Spinal cord (tissue), 9 donors: ENCODE measurements at regions not wholly inside any gene's neighbourhood (a gene's known extent, or its start where the extent isn't known, plus 50 kb on each side); places are given as distances from the start of the nearest gene placed in this dataset.
A peak's percentile ranks its signal among the peaks of the same experiment; 100 is the strongest.

Experiments
- DNase-seq, 6 donors: peaks; one replicate each; pipeline versions ENCODE4 v3.0.0 to v3.0.0-alpha.2; 2013 to 2015; ENCODE audit warnings: low spot score in 6 of 6, low read depth in 4 of 6
- H3K27ac ChIP-seq: one replicate; pipeline ENCODE4 v1.5.1; 2013; ENCODE audit warnings: low read depth, low read length, control low read depth
- H3K27me3 ChIP-seq: one replicate; pipeline ENCODE4 v1.6.1; 2013; ENCODE audit warnings: low read length; ENCODE audit not compliant: control insufficient read depth, insufficient read depth
- H3K36me3 ChIP-seq: one replicate; pipeline ENCODE4 v1.6.1; 2013; ENCODE audit warnings: low read length; ENCODE audit not compliant: control insufficient read depth, insufficient read depth
- H3K4me1 ChIP-seq: one replicate; pipeline ENCODE4 v1.6.1; 2013; ENCODE audit warnings: low read length; ENCODE audit not compliant: control insufficient read depth, insufficient read depth
- H3K4me3 ChIP-seq: one replicate; pipeline ENCODE4 v1.5.1; 2013; ENCODE audit warnings: low read depth, low read length, control low read depth
- H3K9me3 ChIP-seq: one replicate; pipeline ENCODE4 v1.6.1; 2013; ENCODE audit warnings: low read length; ENCODE audit not compliant: control insufficient read depth, insufficient read depth
- WGBS: methylation state at CpG from one replicate; pipeline ENCODE4 v1.1.5; 2013; ENCODE audit warnings: missing lambda C conversion rate; ENCODE audit not compliant: insufficient coverage; 5-methylcytosine and 5-hydroxymethylcytosine counted together
- donor health status: healthy.

DNA sequence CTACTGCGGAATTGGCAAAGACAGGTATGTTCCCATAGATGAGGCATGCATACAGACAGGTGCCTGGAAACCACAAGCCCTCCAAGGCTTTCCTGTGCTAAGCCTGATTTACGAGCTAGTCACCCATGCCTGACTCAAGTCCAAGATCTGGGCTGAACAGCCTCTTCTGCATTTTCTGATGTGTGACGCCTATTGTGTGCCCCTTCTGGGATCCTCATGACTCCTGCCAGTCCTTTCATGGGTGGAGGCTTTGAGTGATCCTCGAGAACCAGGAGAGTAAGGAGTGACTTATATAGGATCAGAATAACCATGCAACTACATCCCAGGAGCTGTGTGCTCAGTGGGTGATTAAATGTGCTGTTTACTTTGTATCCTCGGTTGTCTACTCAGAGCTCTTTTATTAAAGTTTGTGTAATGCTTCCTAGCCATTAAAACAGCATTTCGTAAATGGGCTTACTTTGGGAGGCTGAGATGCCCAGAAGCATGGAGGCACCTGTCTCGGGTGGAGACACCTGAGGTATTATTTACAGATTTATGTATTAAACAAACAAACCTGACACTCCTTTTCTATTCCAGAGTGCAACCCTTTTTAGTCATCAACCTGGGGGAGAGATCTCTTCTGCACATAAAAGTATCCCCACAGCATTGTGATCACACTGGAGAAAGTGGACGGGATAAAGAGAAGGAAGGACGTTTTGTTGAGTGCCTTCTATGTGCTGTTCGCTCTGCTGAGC, 373.0 kb upstream of the DYNLRB2 start:
- Histone ChIP-seq H3K4me1 (no peaks in the 10 kb centered on the region), H3K27ac (no peak overlapping the region), H3K9me3 (no peaks in the 10 kb centered on the region), H3K36me3 (no peaks in the 10 kb centered on the region), H3K4me3 (no peak overlapping the region), H3K27me3 (no peaks in the 10 kb centered on the region)
- 82% methylated on average over 5 of the region's 10 CpGs for WGBS
- no peak for DNase-seq

GRCh38 chr16:80166082-80166481, 374.7 kb upstream of the DYNLRB2 start:
- no peak overlapping the region for H3K27ac ChIP-seq
- H3K4me3 ChIP-seq, result no peak overlapping the region
- 100% methylated on average over 2 of the region's 3 CpGs for WGBS
- H3K36me3 ChIP-seq, result no peaks in the 10 kb centered on the region
- H3K9me3 ChIP-seq, result no peaks in the 10 kb centered on the region
- no peak for DNase-seq
- no peaks in the 10 kb centered on the region for H3K4me1 ChIP-seq
- H3K27me3 ChIP-seq, result no peaks in the 10 kb centered on the region

- no peaks in the 10 kb centered on the region for H3K4me1 ChIP-seq
- H3K36me3 ChIP-seq, result no peaks in the 10 kb centered on the region
- H3K27me3 ChIP-seq, result no peaks in the 10 kb centered on the region
- no peaks in the 10 kb centered on the region for H3K9me3 ChIP-seq
- 20% methylated on average over 2 of the region's 5 CpGs for WGBS
- no peak overlapping the region for H3K27ac ChIP-seq
- peak in 2 of 6 donors; percentile 56 to 87 for DNase-seq
- no peak overlapping the region for H3K4me3 ChIP-seq
These were observed 375.7 kb upstream of the DYNLRB2 start for GRCh38 chr16:80164966-80165550.

- 100% methylated on average over 1 of the region's 4 CpGs for WGBS
- Histone ChIP-seq H3K9me3 (no peaks in the 10 kb centered on the region), H3K27me3 (no peaks in the 10 kb centered on the region), H3K36me3 (no peaks in the 10 kb centered on the region), H3K27ac (no peak overlapping the region), H3K4me3 (no peak overlapping the region), H3K4me1 (no peaks in the 10 kb centered on the region)
- no peak for DNase-seq
These were observed 377.5 kb upstream of the DYNLRB2 start for GRCh38 chr16:80163339-80163738.

DNA sequence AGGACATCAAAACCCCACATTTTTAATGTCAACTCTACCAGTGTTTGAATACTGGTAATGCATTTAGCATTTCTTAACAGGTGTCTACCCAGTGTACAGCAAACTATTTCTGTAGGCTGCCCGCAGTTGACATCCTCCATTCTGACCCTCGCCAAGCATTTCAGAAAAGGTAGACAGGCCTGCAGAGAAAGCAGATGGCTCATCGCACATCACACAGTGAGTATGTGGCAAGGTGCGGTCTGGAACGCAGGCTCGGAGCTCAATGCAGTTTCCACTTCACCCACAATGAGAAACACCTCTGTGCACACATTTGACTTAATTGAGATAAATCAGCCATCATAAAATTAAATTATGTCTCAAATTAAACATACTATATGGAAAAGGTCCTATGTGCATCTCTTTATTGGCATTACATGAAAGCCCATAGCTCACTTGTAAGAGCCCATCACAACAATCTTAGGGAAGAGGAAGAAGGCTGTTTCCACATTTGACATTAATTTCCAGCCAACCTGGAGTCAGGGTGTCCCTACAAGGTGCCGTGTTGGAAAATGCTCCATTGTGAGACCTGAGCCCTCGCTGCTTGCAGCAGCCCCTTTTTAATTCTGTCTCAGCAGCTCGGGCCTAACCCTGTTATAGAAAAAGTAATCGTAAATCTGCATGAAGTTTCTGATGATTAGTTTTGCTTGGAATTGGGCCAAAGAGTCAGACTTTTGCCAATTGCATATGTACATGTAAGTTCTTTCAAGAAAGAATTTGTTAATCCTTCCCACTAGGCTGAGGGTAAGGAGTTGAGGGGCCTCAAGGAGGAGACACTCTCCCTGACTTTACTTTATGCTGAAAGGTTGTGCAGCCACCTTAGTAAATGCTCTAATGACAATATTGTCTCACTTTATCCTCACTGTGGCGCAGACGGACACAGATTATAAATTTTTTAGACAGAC, 378.7 kb upstream of the DYNLRB2 start:
- 76% methylated on average over 11 of the region's 12 CpGs for WGBS
- no peaks in the 10 kb centered on the region for H3K9me3 ChIP-seq
- no peaks in the 10 kb centered on the region for H3K4me1 ChIP-seq
- H3K4me3 ChIP-seq, result no peak overlapping the region
- no peaks in the 10 kb centered on the region for H3K27me3 ChIP-seq
- H3K27ac ChIP-seq, result no peak overlapping the region
- DNase-seq, result peak in 1 of 6 donors; percentile 20
- H3K36me3 ChIP-seq, result no peaks in the 10 kb centered on the region

DNA sequence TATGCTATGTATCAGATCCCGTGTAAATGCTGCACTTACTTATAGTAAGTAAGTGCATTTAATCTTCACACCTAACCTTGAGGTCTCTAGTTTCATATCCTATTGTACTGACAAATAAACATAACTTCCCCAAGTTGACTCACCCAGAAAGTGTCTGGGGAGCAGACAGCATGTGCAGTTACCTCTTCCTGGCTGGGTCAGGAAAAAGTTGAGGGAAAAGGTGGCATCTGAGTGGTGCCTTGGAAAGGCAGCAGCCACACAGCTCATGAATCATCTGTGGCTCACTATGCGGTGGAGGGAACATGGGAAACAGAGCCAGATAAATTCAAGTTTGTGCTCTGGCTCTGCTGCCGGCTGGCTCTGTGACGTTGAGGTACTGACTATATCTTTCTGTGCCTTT, 382.0 kb upstream of the DYNLRB2 start:
- H3K9me3 ChIP-seq, result no peaks in the 10 kb centered on the region
- DNase-seq, result no peak
- H3K4me3 ChIP-seq, result no peak overlapping the region
- H3K36me3 ChIP-seq, result no peaks in the 10 kb centered on the region
- H3K4me1 ChIP-seq, result no peaks in the 10 kb centered on the region
- no peak overlapping the region for H3K27ac ChIP-seq
- 51% methylated on average over 3 of the region's 4 CpGs for WGBS
- no peaks in the 10 kb centered on the region for H3K27me3 ChIP-seq

DNA sequence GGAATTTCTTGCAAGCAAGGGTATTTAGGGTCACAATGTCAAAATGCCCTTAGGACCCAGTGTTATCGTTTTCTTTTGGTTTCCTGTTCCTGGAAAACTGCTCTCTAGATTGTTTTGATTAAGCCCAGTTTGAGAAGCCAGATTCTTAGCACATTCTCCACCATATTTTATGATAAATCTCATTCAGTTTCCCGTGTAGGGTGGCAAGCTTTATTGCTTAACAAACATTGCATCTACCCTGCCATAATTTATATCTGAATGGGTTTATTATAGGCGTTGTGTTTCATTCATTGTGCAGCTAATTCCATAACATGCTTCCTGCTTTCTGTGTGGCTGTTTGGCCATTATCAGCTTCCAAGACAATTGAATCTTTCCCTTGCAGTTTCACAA, 389.1 kb upstream of the DYNLRB2 start:
- peak in 2 of 6 donors; percentile 13 to 75 for DNase-seq

DNA sequence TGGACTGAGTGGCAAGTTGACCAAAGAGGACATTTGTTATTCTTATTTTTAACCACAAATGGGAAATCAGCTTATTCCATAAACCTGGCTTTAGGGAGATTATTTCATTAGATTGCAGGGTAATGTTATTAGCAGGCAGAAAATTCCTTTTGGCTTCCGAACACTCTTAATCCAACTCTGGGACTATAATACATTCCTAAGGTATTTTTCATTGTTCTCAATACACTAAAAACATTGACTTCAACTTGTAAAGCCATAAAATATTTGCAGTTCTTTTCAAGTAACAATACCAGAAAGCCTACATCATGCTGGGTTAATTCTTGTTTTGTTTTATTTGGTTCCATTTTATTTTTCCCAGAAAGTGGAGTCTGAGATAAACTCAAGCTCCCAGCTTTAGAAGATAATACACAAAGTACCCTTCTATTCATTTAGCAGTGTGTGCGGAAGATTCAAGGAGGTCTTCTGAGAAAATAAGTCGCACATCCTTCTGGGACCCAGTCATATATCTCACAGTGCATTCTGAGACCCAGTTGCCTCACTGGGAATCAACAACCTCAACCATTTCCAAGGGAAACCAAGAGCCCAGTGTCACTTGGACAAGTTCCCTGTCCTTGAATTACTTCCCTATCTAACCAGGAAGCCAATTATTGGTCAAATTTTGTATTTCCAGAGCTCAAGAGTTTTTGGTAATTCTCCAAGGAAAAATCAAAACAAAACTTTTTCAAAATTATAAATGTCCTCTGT, 389.6 kb upstream of the DYNLRB2 start:
- Histone ChIP-seq H3K27me3 (no peaks in the 10 kb centered on the region), H3K4me3 (no peak overlapping the region), H3K36me3 (no peaks in the 10 kb centered on the region), H3K27ac (no peak overlapping the region), H3K4me1 (peaks cover 3% of the 10 kb centered on the region), H3K9me3 (no peaks in the 10 kb centered on the region)
- DNase-seq, result no peak
- 100% methylated on average over 1 of the region's 3 CpGs for WGBS

More for the DNA sequence above, 389.1 kb upstream of the DYNLRB2 start:
- no CpG with 5 or more reads among the region's 3 CpGs for WGBS
- Histone ChIP-seq H3K9me3 (no peaks in the 10 kb centered on the region), H3K27me3 (no peaks in the 10 kb centered on the region), H3K27ac (no peak overlapping the region), H3K4me1 (peaks cover 3% of the 10 kb centered on the region), H3K36me3 (no peaks in the 10 kb centered on the region), H3K4me3 (no peak overlapping the region)

GRCh38 chr16:80148826-80149225, 392.0 kb upstream of the DYNLRB2 start:
- no peak for DNase-seq
- Histone ChIP-seq H3K27me3 (no peaks in the 10 kb centered on the region), H3K27ac (no peak overlapping the region), H3K4me1 (peaks cover 3% of the 10 kb centered on the region), H3K9me3 (no peaks in the 10 kb centered on the region), H3K36me3 (no peaks in the 10 kb centered on the region), H3K4me3 (no peak overlapping the region)
- no CpG with 5 or more reads among the region's 3 CpGs for WGBS
